ENCODE measurements at regions not wholly inside any gene's neighbourhood (a gene's known extent, or its start where the extent isn't known, plus 50 kb on each side); places are given as distances from the start of the nearest gene placed in this dataset.

GRCh38 chr7:17487343-17487742 is 188.9 kb downstream of the AHR start:
- Histone ChIP-seq H4K20me1 (ENCODE audit: insufficient read depth, low read length) (no peaks in the 10 kb centered on the region), H3K27ac (ENCODE audit: low read depth, low read length, poor library complexity, severe bottlenecking) (no peak overlapping the region), H3K9me3 (ENCODE audit: low read length) (no peaks in the 10 kb centered on the region), H3K4me3 (ENCODE audit: low read depth, low read length, poor library complexity, severe bottlenecking) (no peak overlapping the region), H3K4me2 (ENCODE audit: low read length) (no peak overlapping the region), H3K36me3 (ENCODE audit: insufficient read depth, low read length) (no peaks in the 10 kb centered on the region), H3K79me2 (ENCODE audit: insufficient read depth, low read depth, low read length) (no peaks in the 10 kb centered on the region), H2AFZ (ENCODE audit: low read length) (no peak overlapping the region), H3K4me1 (ENCODE audit: insufficient read depth, low read length, poor library complexity, severe bottlenecking) (no peaks in the 10 kb centered on the region), H3K9me2 (ENCODE audit: insufficient read depth, low read length) (no peaks in the 10 kb centered on the region)
- TF ChIP-seq EZH2phosphoT487 (IDR thresholded peaks at IDR 0.05; ENCODE audit: borderline replicate concordance, low read depth, low read length) = no peak
- TF ChIP-seq CTCF (conservative IDR thresholded peaks at IDR 0.05; ENCODE audit: low read length) = no peak
- ChIA-PET POLR2A (no interaction called here), CTCF (ENCODE audit: unreplicated experiment) (no interaction called here)
- BruUV-seq (replicated peaks) = no TSS peak
- intact Hi-C loops (cut with micrococcal nuclease; ENCODE audit: unreplicated experiment) = no loop called here
- DNase-seq (ENCODE audit: low spot score) = no peak

GRCh38 chr7:17488829-17489228 is 190.4 kb downstream of the AHR start:
- POLR2A ChIA-PET = no interaction called here
- Histone ChIP-seq H3K36me3 (ENCODE audit: insufficient read depth, low read length) (no peaks in the 10 kb centered on the region), H3K4me2 (ENCODE audit: low read length) (no peak overlapping the region), H3K27ac (ENCODE audit: low read depth, low read length, poor library complexity, severe bottlenecking) (no peak overlapping the region), H3K9me3 (ENCODE audit: low read length) (no peaks in the 10 kb centered on the region), H4K20me1 (ENCODE audit: insufficient read depth, low read length) (no peaks in the 10 kb centered on the region), H3K4me3 (ENCODE audit: low read depth, low read length, poor library complexity, severe bottlenecking) (no peak overlapping the region), H3K9me2 (ENCODE audit: insufficient read depth, low read length) (no peaks in the 10 kb centered on the region), H3K79me2 (ENCODE audit: insufficient read depth, low read depth, low read length) (no peaks in the 10 kb centered on the region), H3K4me1 (ENCODE audit: insufficient read depth, low read length, poor library complexity, severe bottlenecking) (no peaks in the 10 kb centered on the region), H2AFZ (ENCODE audit: low read length) (no peak overlapping the region)
- intact Hi-C loops (cut with micrococcal nuclease; ENCODE audit: unreplicated experiment) = no loop called here
- no TSS peak for BruUV-seq (replicated peaks)
- DNase-seq (ENCODE audit: low spot score) = no peak
- CTCF ChIA-PET (ENCODE audit: unreplicated experiment) = no interaction called here
- no peak for TF ChIP-seq CTCF (conservative IDR thresholded peaks at IDR 0.05; ENCODE audit: low read length)
- TF ChIP-seq EZH2phosphoT487 (IDR thresholded peaks at IDR 0.05; ENCODE audit: borderline replicate concordance, low read depth, low read length) = no peak

- Histone ChIP-seq H4K20me1 (ENCODE audit: insufficient read depth, low read length) (no peaks in the 10 kb centered on the region), H3K4me3 (ENCODE audit: low read depth, low read length, poor library complexity, severe bottlenecking) (no peak overlapping the region), H2AFZ (ENCODE audit: low read length) (no peak overlapping the region), H3K4me2 (ENCODE audit: low read length) (no peak overlapping the region), H3K4me1 (ENCODE audit: insufficient read depth, low read length, poor library complexity, severe bottlenecking) (no peaks in the 10 kb centered on the region), H3K9me2 (ENCODE audit: insufficient read depth, low read length) (no peaks in the 10 kb centered on the region), H3K79me2 (ENCODE audit: insufficient read depth, low read depth, low read length) (no peaks in the 10 kb centered on the region), H3K9me3 (ENCODE audit: low read length) (no peaks in the 10 kb centered on the region), H3K27ac (ENCODE audit: low read depth, low read length, poor library complexity, severe bottlenecking) (no peak overlapping the region), H3K36me3 (ENCODE audit: insufficient read depth, low read length) (no peaks in the 10 kb centered on the region)
- intact Hi-C loops (cut with micrococcal nuclease; ENCODE audit: unreplicated experiment) = no loop called here
- no peak for DNase-seq (ENCODE audit: low spot score)
- CTCF ChIA-PET (ENCODE audit: unreplicated experiment) = no interaction called here
- BruUV-seq (replicated peaks) = no TSS peak
- POLR2A ChIA-PET = interaction anchor here (0.6 kb wide), 2 partner anchors 252 to 711 kb away, joined by 3 to 5 read pairs; no protein-coding TSS in a partner anchor
- no peak for TF ChIP-seq EZH2phosphoT487 (IDR thresholded peaks at IDR 0.05; ENCODE audit: borderline replicate concordance, low read depth, low read length)
These were observed 191.5 kb downstream of the AHR start for GRCh38 chr7:17489961-17490360.

All from OCI-LY7 (cell line).